A204.1 (cell line): ENCODE measurements at regions not wholly inside any gene's neighbourhood (a gene's known extent, or its start where the extent isn't known, plus 50 kb on each side); places are given as distances from the start of the nearest gene placed in this dataset.
"Not testable (repeated sequence)": the region's sequence is repeated elsewhere in the genome, so short reads cannot be mapped to it uniquely, and the experiment has no call there.

Experiments
- FAIRE-seq: peaks from 2 replicates; lab custom pipeline; 2012; peaks lifted over from hg19 to GRCh38; lab: Jason Lieb, UNC

GRCh38 chr17:33697557-33697956, 404.5 kb upstream of the ASIC2 start:
- no peak for FAIRE-seq

DNA sequence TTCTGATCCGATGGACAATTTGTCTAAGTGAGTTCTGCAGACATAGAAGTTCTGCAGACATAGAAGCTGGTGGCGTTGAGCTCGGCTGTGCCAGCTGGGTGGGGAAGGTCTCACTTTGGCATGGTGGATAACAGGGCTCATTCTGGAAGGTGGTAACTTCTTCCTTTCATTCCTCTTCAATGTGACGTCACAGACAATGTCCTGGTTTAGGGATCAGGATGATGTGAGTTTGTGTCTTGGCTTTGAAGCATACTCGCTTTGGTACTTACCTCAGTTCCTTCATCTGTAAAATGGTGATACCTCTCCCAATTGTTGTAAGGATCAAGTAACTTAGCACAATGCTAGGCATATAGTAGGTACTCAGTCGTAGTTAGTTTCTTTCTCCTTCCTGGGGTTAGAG, 408.8 kb upstream of the ASIC2 start:
- no peak for FAIRE-seq

- no peak for FAIRE-seq
Observed at GRCh38 chr17:33704856-33705255, 411.8 kb upstream of the ASIC2 start.

- FAIRE-seq, result no peak
Observed at GRCh38 chr17:33709881-33710280, 416.8 kb upstream of the ASIC2 start.

DNA sequence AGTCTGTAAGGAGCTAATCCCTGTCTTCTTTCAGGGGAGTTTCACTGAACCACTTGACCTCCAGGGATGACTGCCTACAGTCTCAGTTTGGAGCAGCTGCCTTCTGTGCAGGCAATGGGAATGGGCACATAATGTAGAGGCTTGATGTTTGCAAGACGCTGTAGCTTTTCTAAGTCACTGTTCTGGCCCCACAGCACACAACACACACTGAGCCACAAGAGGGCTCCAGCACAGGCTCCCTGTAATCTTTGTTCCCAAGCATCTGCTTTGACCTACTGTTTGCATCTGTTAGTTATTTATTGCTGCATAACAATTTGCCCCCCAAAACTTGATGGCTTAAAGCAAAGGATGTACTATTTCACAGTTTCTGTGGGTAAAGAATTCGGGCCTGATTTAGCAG, 419.0 kb upstream of the ASIC2 start:
- no peak for FAIRE-seq

DNA sequence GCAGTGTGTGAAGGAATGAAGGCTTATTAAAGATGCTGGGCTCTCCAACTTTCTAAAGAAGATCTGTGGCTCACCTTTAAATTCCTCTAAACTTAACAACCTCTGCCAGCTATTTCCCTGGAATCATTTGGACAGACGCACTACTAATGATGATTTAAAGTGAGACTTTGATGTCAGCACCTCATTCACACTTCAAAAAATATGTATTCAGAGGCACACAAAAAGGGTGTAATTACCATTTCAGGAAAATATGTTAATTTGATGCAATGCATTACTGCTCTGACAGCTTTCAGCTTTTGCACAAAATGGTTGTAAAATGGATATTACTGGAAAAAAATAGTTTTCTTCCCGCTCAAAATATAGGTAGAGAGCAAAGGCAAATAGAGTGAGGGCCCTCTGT, 423.9 kb upstream of the ASIC2 start:
- no peak for FAIRE-seq

- not testable (repeated sequence) for FAIRE-seq
Observed at GRCh38 chr17:33723736-33724135, 430.6 kb upstream of the ASIC2 start.

DNA sequence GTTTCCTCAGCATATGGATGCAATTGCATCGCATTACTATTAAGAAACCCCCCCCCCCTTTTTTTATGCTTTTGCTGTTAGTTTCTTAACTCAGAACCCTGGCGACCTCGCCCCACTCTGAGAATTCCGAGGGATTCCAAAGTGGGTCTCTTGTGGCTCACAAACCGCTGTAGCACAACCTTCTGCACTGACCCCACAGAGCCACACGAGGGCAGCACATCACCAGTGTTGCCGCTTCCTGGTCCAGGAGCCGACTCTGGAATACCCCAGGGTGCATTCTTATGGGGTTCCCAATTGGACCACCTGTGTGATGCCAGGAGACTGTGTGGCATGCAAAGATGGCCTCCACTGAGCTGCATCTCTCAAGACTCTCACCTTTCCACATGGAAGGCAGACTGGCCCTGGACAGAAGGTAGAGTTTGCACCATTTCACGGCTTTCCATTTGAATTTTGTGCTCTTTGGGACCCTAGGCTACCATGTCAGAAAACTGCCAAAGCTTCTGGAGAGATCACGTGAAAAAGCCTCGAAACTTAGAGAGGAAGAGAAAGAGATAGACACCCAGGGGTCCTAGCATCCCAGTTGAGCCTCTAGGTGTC, 432.7 kb upstream of the ASIC2 start:
- FAIRE-seq, result no peak

- FAIRE-seq, result no peak
Observed at GRCh38 chr17:33730131-33730530, 437.0 kb upstream of the ASIC2 start.

DNA sequence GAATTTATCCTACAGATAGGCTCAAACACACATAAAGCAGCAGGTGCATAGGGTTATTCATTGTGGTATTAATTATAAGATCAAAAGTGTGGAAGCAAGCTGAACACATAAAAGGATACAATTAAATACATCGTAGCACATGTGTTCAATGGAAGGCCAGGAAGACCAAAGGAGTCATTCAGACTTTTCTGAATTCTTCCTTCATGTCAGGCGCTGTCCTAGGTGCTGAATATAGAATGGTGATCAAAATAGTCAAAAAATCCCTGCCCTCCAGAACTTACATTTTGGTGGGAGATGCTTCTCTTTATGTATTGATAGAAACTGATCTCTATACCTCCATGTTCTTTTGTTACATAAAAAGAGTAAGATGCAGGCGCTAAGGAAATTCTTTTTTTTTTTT, 439.0 kb upstream of the ASIC2 start:
- FAIRE-seq, result no peak

GRCh38 chr17:33739714-33740113, 446.6 kb upstream of the ASIC2 start:
- FAIRE-seq, result no peak

DNA sequence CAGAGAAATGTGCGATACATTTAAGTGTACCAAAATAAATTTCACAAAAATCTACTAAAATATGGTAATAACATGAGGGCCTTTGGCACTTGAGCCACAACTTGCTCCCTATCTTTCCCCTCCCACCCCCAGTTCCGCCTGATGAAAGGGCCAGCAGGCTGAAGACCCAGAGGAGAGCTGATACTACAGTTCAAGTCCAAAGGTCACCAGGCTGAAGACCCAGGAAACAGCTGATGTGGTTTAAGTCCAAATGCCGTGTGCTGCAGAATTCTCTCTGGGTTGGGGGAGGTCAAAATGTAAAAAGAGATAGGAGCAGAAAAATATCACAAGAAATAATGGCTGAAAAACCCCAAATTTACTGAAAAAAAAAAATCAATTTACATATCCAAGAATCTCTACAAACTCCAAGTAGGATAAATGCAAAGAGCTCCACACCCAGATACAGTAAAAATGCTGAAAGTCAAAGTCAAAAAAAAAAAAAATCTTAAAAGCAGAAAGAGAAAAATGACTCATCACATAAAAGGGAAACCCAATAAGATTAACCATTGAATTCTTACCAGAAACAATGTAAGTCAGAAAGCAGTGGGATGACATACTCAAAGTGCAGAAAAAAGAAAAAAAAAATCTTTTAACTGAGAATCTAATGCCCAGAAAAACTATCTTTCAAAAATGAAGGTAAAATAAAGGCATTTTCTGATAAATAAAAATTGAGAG, 452.1 kb upstream of the ASIC2 start:
- no peak for FAIRE-seq

DNA sequence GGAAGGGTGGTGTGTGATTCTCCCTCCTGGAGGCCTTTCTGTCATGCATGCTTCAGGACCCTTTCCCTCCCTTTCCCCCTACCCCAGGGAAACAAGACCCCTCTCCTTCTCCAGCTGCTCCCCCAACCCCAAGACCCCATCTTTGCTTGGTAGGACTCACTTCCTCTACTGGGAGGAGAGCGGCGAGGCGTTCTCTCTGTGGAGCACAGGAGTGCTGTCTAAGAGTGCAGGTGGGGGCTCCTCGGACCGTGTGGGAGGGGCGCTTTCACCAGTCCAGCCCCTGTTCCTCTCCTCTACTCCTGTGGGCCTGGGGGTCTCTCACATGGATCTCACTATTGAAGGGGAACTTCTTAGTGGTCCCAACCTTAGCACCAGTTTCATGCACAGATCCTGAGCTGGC, 456.1 kb upstream of the ASIC2 start:
- FAIRE-seq, result no peak

- FAIRE-seq, result peak; percentile 74
Observed at GRCh38 chr17:33750943-33751701, 458.0 kb upstream of the ASIC2 start.

DNA sequence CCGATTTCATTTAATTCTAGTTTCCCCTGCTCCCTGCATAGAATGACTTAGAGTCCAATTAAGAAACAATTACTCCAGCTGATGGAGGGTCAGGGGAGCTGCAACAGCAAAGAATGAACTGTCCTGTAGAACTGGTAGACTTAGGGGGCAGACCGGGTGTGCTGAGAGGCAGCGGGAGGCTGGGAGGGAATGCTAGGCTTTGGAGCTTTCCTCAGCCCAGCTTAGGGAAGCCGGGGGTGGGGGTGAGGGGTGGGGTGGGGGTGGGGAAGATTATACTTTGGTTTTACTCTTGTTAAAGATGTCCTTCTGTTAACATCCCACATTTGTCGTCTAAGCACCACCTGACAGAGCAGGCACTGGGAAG, 458.6 kb upstream of the ASIC2 start:
- no peak for FAIRE-seq

DNA sequence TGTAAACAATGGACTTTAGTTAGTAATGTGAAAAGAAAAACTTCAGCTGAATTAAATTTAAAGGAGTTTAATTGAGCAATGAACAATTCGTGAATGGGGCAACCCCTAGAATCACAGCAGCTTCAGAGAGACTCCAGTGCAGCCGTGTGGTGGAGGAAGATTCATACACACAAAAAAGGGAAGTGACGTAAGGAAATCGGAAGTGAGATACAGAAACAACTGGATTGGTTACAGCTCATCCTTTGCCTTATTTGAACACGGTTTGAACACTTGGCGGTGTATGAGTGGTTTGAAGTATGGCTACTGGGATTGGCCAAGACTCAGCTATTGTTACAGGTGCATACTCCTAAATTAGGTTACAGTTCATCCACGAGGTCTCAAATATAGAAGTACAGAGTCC, 460.4 kb upstream of the ASIC2 start:
- FAIRE-seq, result no peak

GRCh38 chr17:33756021-33756420, 462.9 kb upstream of the ASIC2 start:
- no peak for FAIRE-seq

GRCh38 chr17:33765871-33766270, 472.8 kb upstream of the ASIC2 start:
- FAIRE-seq, result no peak

DNA sequence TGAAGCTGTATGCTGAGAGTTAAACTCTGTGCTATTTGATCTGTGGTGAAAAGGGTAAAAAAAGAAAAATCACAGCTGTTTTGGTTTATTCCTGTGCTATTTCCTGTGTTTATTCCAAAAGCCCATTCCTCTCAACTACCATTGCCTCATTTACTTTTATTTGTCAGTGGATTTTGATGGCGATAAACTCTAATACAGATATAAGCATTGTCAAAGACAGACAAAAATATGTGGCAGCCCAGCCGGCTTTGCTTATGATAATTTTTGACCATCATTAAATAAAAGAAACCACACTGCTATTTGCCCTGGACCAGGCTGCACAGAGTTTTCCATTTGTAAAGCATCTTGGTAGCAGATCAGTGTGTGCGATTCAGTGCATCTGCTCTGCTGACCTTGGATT, 473.6 kb upstream of the ASIC2 start:
- FAIRE-seq, result no peak

DNA sequence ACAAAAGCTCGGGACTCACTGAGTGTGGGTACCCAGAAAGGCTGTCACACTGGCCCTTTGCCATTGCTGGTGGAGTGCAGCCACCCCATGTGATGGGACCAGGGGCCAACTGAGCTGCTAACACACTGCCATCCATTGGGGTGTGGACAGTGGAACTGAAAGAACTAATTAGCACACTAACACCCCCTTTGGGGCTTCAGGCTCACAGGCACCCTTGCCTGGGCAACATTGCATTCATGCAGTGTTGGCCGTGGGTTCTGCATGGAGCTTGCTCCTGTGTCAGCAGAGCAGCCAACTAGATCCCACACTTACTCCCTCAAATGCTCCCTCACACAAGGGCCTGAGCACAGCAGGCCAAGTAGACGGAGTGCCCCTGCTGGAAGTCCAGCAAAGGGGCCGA, 476.0 kb upstream of the ASIC2 start:
- no peak for FAIRE-seq

DNA sequence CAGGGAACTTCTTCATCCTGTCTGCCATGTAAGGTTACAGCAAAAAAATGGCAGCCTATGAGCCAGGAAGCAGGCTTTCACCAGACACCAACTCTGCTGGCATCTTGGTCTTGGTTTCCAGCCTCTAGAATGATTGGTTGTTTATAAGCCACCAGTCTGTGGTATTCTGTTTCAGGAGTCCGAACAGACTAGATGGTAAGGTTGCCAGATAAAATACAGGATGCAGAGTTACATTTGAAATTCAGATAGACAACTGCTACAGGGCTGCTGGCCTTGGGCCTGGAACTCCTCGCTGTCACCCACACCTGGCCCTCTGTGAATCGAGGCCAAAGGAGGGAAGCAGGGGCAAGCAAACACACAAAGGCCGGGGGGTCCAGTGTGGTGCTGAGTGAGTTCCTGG, 478.8 kb upstream of the CCL2 start:
- FAIRE-seq, result no peak

GRCh38 chr17:33776903-33777302, 478.2 kb upstream of the CCL2 start:
- no peak for FAIRE-seq

DNA sequence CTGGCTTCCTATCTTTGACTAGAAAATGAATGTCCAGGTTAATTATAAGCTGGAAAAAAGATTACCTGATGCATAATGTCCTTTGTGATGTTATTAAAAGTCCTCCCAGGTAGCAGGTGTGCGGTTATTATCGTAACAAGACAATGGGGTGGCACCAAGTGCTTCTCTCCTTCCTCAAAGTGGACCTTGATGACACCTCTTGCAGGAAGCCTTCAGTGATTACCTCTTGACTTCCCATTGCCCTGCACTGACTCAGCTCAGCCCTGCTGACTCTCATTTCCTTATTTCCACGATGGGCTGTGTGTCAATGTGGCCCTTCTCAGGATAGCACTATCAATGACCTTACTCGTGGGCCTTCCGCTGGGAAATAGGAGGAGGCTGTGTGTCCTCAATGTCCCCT, 477.4 kb upstream of the CCL2 start:
- no peak for FAIRE-seq
